ENCODE measurements at regions not wholly inside any gene's neighbourhood (a gene's known extent, or its start where the extent isn't known, plus 50 kb on each side); places are given as distances from the start of the nearest gene placed in this dataset.

GRCh38 chr5:44440186-44440585 lies 51.0 kb upstream of the FGF10 start:
- no peak for TF ChIP-seq ZNF24 (IDR thresholded peaks at IDR 0.05)
- TF ChIP-seq, protein P1, sequence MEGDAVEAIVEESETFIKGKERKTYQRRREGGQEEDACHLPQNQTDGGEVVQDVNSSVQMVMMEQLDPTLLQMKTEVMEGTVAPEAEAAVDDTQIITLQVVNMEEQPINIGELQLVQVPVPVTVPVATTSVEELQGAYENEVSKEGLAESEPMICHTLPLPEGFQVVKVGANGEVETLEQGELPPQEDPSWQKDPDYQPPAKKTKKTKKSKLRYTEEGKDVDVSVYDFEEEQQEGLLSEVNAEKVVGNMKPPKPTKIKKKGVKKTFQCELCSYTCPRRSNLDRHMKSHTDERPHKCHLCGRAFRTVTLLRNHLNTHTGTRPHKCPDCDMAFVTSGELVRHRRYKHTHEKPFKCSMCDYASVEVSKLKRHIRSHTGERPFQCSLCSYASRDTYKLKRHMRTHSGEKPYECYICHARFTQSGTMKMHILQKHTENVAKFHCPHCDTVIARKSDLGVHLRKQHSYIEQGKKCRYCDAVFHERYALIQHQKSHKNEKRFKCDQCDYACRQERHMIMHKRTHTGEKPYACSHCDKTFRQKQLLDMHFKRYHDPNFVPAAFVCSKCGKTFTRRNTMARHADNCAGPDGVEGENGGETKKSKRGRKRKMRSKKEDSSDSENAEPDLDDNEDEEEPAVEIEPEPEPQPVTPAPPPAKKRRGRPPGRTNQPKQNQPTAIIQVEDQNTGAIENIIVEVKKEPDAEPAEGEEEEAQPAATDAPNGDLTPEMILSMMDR (CRISPR knock-in tag; IDR thresholded peaks at IDR 0.05): no peak
- no peak for TF ChIP-seq ZIK1 (CRISPR knock-in tag; IDR thresholded peaks at IDR 0.05; ENCODE audit: borderline replicate concordance, low read depth)
- TF ChIP-seq EP300 (IDR thresholded peaks at IDR 0.05; ENCODE audit: low read depth in 2 of 2, low read length in 2 of 2): no peak
- no peak for TF ChIP-seq EP300 (CRISPR knock-in tag; IDR thresholded peaks at IDR 0.05; ENCODE audit: borderline replicate concordance)
- no peak for TF ChIP-seq FOXK2 (IDR thresholded peaks at IDR 0.05)
- TF ChIP-seq, protein P2, sequence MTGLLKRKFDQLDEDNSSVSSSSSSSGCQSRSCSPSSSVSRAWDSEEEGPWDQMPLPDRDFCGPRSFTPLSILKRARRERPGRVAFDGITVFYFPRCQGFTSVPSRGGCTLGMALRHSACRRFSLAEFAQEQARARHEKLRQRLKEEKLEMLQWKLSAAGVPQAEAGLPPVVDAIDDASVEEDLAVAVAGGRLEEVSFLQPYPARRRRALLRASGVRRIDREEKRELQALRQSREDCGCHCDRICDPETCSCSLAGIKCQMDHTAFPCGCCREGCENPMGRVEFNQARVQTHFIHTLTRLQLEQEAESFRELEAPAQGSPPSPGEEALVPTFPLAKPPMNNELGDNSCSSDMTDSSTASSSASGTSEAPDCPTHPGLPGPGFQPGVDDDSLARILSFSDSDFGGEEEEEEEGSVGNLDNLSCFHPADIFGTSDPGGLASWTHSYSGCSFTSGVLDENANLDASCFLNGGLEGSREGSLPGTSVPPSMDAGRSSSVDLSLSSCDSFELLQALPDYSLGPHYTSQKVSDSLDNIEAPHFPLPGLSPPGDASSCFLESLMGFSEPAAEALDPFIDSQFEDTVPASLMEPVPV (CRISPR knock-in tag; IDR thresholded peaks at IDR 0.05): no peak
- no peak for TF ChIP-seq U2AF2 (IDR thresholded peaks at IDR 0.05; ENCODE audit: low read depth, low read length)
- no peak for TF ChIP-seq ZNF138 (CRISPR knock-in tag; IDR thresholded peaks at IDR 0.05; ENCODE audit: low read depth)
- no peak for TF ChIP-seq THAP7 (CRISPR knock-in tag; IDR thresholded peaks at IDR 0.05)

Data from HepG2 (cell line).